GM23338 (cell line): ENCODE measurements at regions not wholly inside any gene's neighbourhood (a gene's known extent, or its start where the extent isn't known, plus 50 kb on each side); places are given as distances from the start of the nearest gene placed in this dataset.

Experiments
- ATAC-seq: fragments of 200-7000 bp; cut with Tn5 transposase; 3 replicates; pipeline ENCODE4 v1.9.1; 2020
- DNase-seq: peaks from one replicate; pipeline ENCODE4 v3.0.0-alpha.2; 2015; ENCODE audit warnings: low spot score
- H2AFZ ChIP-seq: fragments of 200-600 bp; sonication (generic); 2 replicates; pipeline ENCODE4 v1.8.0; 2016; ENCODE audit warnings: antibody characterized with exemption, mild to moderate bottlenecking, moderate library complexity
- H3F3A ChIP-seq: fragments of 200-600 bp; sonication (generic); replicated peaks from 2 replicates; pipeline ENCODE4 v1.8.0; 2017; ENCODE audit warnings: antibody characterized with exemption, mixed run types, low read depth
- H3K27ac ChIP-seq: fragments of 200-600 bp; sonication (generic); 2 replicates; pipeline ENCODE4 v1.6.1; 2016; ENCODE audit warnings: low read depth
- H3K27me3 ChIP-seq: fragments of 200-600 bp; sonication (generic); 2 replicates; pipeline ENCODE4 v1.8.0; 2016; ENCODE audit warnings: mild to moderate bottlenecking, mixed run types, moderate library complexity; ENCODE audit not compliant: insufficient read depth
- H3K36me3 ChIP-seq: fragments of 200-600 bp; sonication (generic); 2 replicates; pipeline ENCODE4 v1.8.0; 2016; ENCODE audit warnings: mild to moderate bottlenecking; ENCODE audit not compliant: insufficient read depth
- H3K4me1 ChIP-seq: fragments of 200-600 bp; sonication (generic); 2 replicates; pipeline ENCODE4 v1.8.0; 2016; ENCODE audit warnings: mild to moderate bottlenecking, moderate library complexity; ENCODE audit not compliant: insufficient read depth
- H3K4me2 ChIP-seq: fragments of 200-600 bp; sonication (generic); 2 replicates; pipeline ENCODE4 v1.7.1; 2017; ENCODE audit warnings: mixed run types
- H3K4me3 ChIP-seq: fragments of 200-600 bp; sonication (generic); 2 replicates; pipeline ENCODE4 v1.6.1; 2016; ENCODE audit warnings: mixed run types
- H3K79me2 ChIP-seq: fragments of 200-600 bp; sonication (generic); replicated peaks from 2 replicates; pipeline ENCODE4 v1.8.0; 2017; ENCODE audit warnings: mild to moderate bottlenecking; ENCODE audit not compliant: insufficient read depth
- H3K9me2 ChIP-seq: fragments of 200-600 bp; sonication (generic); 2 replicates; pipeline ENCODE4 v1.8.0; 2017; ENCODE audit not compliant: insufficient read depth
- H4K20me1 ChIP-seq: fragments of 200-600 bp; sonication (generic); replicated peaks from 2 replicates; pipeline ENCODE4 v1.8.0; 2017; ENCODE audit warnings: mild to moderate bottlenecking; ENCODE audit not compliant: insufficient read depth
- H3K27ac Mint-ChIP-seq: 2 replicates; pipeline ENCODE4 v1.8.0; 2020; ENCODE audit warnings: inconsistent platforms, mild to moderate bottlenecking, moderate library complexity, mixed read lengths
- H3K27me3 Mint-ChIP-seq: 3 replicates; pipeline ENCODE4 v1.8.0; 2022; ENCODE audit warnings: low read depth, mild to moderate bottlenecking, moderate library complexity, mixed read lengths, inconsistent platforms; ENCODE audit not compliant: insufficient read depth, poor library complexity
- H3K36me3 Mint-ChIP-seq: 3 replicates; pipeline ENCODE4 v1.8.0; 2021; ENCODE audit warnings: low read depth, mild to moderate bottlenecking, inconsistent platforms, moderate library complexity, mixed read lengths
- H3K4me1 Mint-ChIP-seq: 3 replicates; pipeline ENCODE4 v1.8.0; 2020; ENCODE audit warnings: mild to moderate bottlenecking, inconsistent platforms, mixed read lengths
- H3K4me3 Mint-ChIP-seq: 3 replicates; pipeline ENCODE4 v1.8.0; 2021; ENCODE audit warnings: moderate library complexity, mild to moderate bottlenecking, inconsistent platforms, mixed read lengths
- H3K9me3 Mint-ChIP-seq: 3 replicates; pipeline ENCODE4 v1.8.0; 2020; ENCODE audit warnings: moderate library complexity, mild to moderate bottlenecking, inconsistent platforms, mixed read lengths
- CREB1 ChIP-seq: fragments of 250-450 bp; sonication (Bioruptor Pico); IDR thresholded peaks from 2 replicates; pipeline ENCODE4 v1.5.0; 2020; ENCODE audit warnings: low read depth, mild to moderate bottlenecking, moderate library complexity
- CTCF ChIP-seq, 2 experiments: fragments of 200-600 bp in 1 of 2; sonication (generic) in 1 of 2; conservative IDR thresholded peaks; 2 replicates each; pipeline versions ENCODE4 v1.5.1 to v1.6.1; 2016 to 2017; ENCODE audit warnings: antibody characterized with exemption in 2 of 2, low read depth in 2 of 2, mild to moderate bottlenecking in 2 of 2, moderate library complexity in 1 of 2
- ETS1 ChIP-seq: IDR thresholded peaks from 2 replicates; pipeline ENCODE4 v1.6.1; 2016; ENCODE audit warnings: antibody characterized with exemption
- EZH2 ChIP-seq: fragments of 200-600 bp; sonication (generic); IDR thresholded peaks from one replicate; pipeline ENCODE4 v1.8.0; 2017; ENCODE audit warnings: antibody characterized with exemption, mild to moderate bottlenecking, low read depth; ENCODE audit not compliant: unreplicated experiment
- EZH2phosphoT487 ChIP-seq: fragments of 200-600 bp; sonication (generic); IDR thresholded peaks from one replicate; pipeline ENCODE4 v1.8.1; 2018; ENCODE audit warnings: antibody characterized with exemption; ENCODE audit not compliant: unreplicated experiment
- JUNB ChIP-seq: IDR thresholded peaks from one replicate; pipeline ENCODE4 v1.6.1; 2016; ENCODE audit warnings: antibody characterized with exemption; ENCODE audit not compliant: unreplicated experiment
- NANOG ChIP-seq: IDR thresholded peaks from 2 replicates; pipeline ENCODE4 v1.6.1; 2016; ENCODE audit warnings: antibody characterized with exemption, borderline replicate concordance
- POLR2AphosphoS5 ChIP-seq: IDR thresholded peaks from 2 replicates; pipeline ENCODE4 v1.6.1; 2016; ENCODE audit warnings: antibody characterized with exemption, low read depth
- REST ChIP-seq: IDR thresholded peaks from one replicate; pipeline ENCODE4 v1.6.1; 2018; ENCODE audit warnings: antibody characterized with exemption; ENCODE audit not compliant: unreplicated experiment
- STAT1 ChIP-seq: IDR thresholded peaks from one replicate; pipeline ENCODE4 v1.6.1; 2016; ENCODE audit warnings: antibody characterized with exemption; ENCODE audit not compliant: unreplicated experiment
- ZNF331 ChIP-seq: fragments of 250-450 bp; sonication (Bioruptor Pico); IDR thresholded peaks from 2 replicates; pipeline ENCODE4 v1.5.0; 2020; ENCODE audit warnings: low read depth, mild to moderate bottlenecking, moderate library complexity

GRCh38 chr5:58207076-58207475 lies 252.8 kb downstream of the PLK2 start (continued):
- TF ChIP-seq ZNF331 (no peak), STAT1 (no peak), EZH2phosphoT487 (no peak), POLR2AphosphoS5 (no peak), ETS1 (no peak), EZH2 (no peak), CTCF (conservative IDR thresholded peaks at IDR 0.05; ENCODE audit: low read depth in 2 of 2) (no peak), NANOG (no peak), REST (no peak)

GRCh38 chr5:58204966-58205365 lies 254.9 kb downstream of the PLK2 start:
- H2AFZ ChIP-seq: peak overlapping the region; percentile 47

More at GRCh38 chr5:58204966-58205365, 254.9 kb downstream of the PLK2 start:
- Mint-ChIP-seq H3K36me3 (no peaks in the 10 kb centered on the region), H3K4me3 (no peak overlapping the region), H3K27ac (no peak overlapping the region), H3K27me3 (no peaks in the 10 kb centered on the region), H3K9me3 (no peaks in the 10 kb centered on the region), H3K4me1 (no peaks in the 10 kb centered on the region)
- Histone ChIP-seq H3K4me1 (no peaks in the 10 kb centered on the region), H3K79me2 (no peaks in the 10 kb centered on the region), H3F3A (no peaks in the 10 kb centered on the region), H3K4me3 (no peak overlapping the region), H3K36me3 (no peaks in the 10 kb centered on the region), H3K9me2 (no peaks in the 10 kb centered on the region), H3K27ac (no peak overlapping the region), H3K27me3 (no peaks in the 10 kb centered on the region), H4K20me1 (no peaks in the 10 kb centered on the region), H3K4me2 (no peak overlapping the region)
- TF ChIP-seq CREB1 (CRISPR knock-in tag) (no peak), JUNB (no peak), POLR2AphosphoS5 (no peak)
- ATAC-seq (no peak), DNase-seq (no peak)
